ENCODE measurements at regions not wholly inside any gene's neighbourhood (a gene's known extent, or its start where the extent isn't known, plus 50 kb on each side); places are given as distances from the start of the nearest gene placed in this dataset.

- no peak for TF ChIP-seq EZH2 (IDR thresholded peaks at IDR 0.05; ENCODE audit: borderline replicate concordance, low read length)
- TF ChIP-seq, protein P1, sequence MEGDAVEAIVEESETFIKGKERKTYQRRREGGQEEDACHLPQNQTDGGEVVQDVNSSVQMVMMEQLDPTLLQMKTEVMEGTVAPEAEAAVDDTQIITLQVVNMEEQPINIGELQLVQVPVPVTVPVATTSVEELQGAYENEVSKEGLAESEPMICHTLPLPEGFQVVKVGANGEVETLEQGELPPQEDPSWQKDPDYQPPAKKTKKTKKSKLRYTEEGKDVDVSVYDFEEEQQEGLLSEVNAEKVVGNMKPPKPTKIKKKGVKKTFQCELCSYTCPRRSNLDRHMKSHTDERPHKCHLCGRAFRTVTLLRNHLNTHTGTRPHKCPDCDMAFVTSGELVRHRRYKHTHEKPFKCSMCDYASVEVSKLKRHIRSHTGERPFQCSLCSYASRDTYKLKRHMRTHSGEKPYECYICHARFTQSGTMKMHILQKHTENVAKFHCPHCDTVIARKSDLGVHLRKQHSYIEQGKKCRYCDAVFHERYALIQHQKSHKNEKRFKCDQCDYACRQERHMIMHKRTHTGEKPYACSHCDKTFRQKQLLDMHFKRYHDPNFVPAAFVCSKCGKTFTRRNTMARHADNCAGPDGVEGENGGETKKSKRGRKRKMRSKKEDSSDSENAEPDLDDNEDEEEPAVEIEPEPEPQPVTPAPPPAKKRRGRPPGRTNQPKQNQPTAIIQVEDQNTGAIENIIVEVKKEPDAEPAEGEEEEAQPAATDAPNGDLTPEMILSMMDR (IDR thresholded peaks at IDR 0.05; ENCODE audit: low read length) = no peak
Observed at GRCh38 chr10:117861329-117861728, 185.4 kb downstream of the RAB11FIP2 start.

Measured in OCI-LY1 (cell line).